HG03432 (cell line): ENCODE measurements at regions not wholly inside any gene's neighbourhood (a gene's known extent, or its start where the extent isn't known, plus 50 kb on each side); places are given as distances from the start of the nearest gene placed in this dataset.
A peak's percentile ranks its signal among the peaks of the same experiment; 100 is the strongest.

Experiments
- ATAC-seq: cut with Tn5 transposase; IDR thresholded peaks from one replicate; pipeline ENCODE4 v1.9.1; 2021; ENCODE audit warnings: mild to moderate bottlenecking, moderate library complexity; ENCODE audit not compliant: unreplicated experiment

DNA sequence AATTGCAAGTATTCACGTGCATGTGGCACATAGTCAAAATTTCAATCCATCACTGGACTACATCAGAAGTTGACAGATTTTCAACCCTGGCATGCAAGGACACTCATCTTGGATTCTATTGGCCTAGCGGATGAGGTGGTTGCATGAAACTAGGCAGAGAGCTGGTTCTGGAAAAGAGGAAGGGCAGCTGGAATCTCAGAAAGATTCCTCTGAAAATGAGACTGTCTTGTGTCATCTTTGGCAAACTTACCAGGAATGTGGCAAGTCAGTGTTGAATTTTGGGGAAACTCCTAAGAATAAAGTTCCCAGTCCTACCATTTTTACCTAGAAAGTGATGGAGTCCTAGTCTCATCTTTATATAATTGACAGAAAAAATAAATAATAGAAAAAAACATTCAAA is 384.3 kb upstream of the NR2F2 start:
- no peak for ATAC-seq

GRCh38 chr15:95946926-95947325 is 383.6 kb upstream of the NR2F2 start:
- ATAC-seq = no peak

- no peak for ATAC-seq
Measured at GRCh38 chr15:95948411-95948810, 382.1 kb upstream of the NR2F2 start.

DNA sequence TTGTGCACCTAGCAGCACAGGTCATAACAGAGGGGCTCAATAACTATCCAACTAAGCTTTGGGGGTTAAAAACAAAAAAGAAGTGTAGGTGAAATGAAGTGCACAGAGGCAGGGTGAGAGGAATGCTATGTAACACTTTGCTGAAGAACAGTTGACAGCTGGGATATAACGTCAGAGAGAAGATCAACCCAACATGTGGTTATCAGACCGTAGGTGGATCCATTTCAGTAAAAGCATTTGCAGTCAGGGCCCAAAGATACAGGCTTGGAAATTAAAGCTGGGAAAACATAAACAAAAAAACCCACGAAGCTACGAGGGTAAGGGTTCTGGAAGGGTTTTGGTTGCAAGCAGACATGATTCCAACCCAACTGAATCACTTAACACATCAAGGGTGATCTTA is 377.5 kb upstream of the NR2F2 start:
- ATAC-seq = no peak

GRCh38 chr15:95957861-95958260 is 372.6 kb upstream of the NR2F2 start:
- no peak for ATAC-seq

DNA sequence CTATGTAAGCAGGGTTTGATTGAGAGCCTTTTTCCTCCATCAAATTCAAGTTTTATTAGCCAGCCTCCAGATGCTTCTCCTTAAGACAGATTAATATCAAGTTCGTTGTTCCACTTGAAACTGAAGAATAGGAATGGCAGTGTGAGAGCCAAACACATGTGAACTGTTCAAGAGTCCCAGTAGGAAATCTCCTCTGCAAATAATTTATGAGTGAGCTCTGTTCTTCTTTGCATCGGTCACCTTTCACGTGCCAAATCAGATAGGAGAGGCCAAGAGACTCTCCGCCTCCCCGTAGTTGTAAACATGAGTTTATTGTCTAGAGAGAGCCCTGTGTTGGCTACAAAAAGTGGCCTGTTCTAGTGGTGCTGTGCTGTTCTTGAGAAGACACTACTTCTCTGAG is 372.1 kb upstream of the NR2F2 start:
- no peak for ATAC-seq

DNA sequence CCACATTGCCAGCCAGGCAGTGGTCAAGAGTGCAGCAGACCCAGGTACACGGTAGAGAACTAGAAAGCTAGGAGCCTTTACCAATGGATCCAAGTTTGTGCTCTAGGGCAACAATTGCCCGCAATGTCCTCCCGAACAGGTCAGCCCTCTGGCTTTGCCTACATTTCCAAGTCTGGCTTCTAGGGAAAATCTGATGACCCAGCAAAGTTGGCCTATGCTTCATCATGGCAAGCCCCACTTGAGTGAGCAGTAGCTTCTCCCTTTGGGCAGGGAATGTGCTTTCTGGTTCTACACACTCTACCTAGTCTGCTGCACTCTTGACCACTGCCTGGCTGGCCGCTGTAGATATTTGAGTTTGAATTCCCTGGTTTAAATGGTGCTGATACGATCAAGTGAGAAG is 361.6 kb upstream of the NR2F2 start:
- no peak for ATAC-seq

GRCh38 chr15:95970326-95970725 is 360.2 kb upstream of the NR2F2 start:
- no peak for ATAC-seq

- ATAC-seq = no peak
Measured at GRCh38 chr15:95972041-95972553, 358.4 kb upstream of the NR2F2 start.

DNA sequence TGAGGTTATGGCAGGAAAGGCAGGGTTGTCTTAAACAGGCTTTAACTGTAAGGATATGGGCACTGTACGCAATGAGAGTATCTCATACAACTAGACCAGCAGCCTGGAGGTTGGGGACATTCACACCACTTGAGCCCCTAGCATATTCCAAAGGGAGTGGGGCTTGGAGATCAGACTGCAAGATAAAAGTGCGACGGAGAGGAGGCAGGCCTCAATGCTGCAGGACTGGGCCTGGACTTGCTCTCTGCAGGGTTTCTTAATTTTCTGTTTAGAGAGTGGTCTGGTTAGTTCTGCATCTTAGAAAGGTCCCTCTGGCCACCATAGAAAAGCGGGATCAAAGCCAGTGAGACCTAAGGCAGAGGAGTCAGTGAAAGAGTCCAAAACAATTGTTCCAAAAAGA is 357.7 kb upstream of the NR2F2 start:
- ATAC-seq = no peak

- peak; percentile 81 for ATAC-seq
Measured at GRCh38 chr15:95973566-95974256, 356.8 kb upstream of the NR2F2 start.

DNA sequence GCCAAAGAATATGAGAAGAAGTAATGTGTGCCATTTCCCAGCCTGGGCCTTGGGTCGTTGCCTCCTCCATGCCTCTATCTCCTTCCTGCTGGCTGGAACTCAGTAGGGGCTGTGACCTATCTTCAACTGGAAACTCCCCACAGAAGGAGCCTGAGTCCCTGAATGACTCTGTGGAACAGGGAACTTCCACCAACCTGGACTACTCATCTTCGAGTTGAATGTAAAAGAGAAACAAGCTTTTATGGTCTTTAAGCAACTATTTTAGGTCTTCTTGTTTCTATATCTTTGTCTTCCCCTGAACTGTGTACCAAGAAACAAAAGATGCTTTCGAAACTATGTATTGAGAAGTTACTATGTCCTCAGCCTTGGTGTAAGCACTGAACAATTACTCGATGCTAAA is 355.3 kb upstream of the NR2F2 start:
- ATAC-seq = peak; percentile 62

DNA sequence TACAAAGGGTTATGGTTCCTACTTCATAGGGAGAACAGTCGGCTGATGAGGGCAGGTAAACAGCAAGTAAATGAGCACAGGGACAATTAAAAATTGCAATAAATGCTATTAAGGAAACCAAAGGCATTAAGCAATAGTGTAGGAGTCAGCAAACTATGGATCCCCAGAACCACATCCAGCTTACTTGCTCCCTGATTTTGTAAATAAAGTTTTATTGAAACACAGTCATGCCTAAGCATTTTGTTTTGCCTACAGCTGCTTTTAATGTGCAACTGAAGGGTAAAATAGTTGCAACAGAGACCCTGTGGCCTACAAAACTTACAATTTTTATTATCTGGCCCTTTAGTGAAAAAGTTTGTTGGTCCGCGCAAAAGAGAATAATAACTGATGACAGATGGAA is 351.2 kb upstream of the NR2F2 start:
- no peak for ATAC-seq

- no peak for ATAC-seq
Measured at GRCh38 chr15:95981209-95981608, 349.3 kb upstream of the NR2F2 start.

GRCh38 chr15:95987299-95987698 is 343.2 kb upstream of the NR2F2 start:
- no peak for ATAC-seq

GRCh38 chr15:95987886-95988573 is 342.5 kb upstream of the NR2F2 start:
- no peak for ATAC-seq

- no peak for ATAC-seq
Measured at GRCh38 chr15:95988574-95988887, 342.0 kb upstream of the NR2F2 start.

DNA sequence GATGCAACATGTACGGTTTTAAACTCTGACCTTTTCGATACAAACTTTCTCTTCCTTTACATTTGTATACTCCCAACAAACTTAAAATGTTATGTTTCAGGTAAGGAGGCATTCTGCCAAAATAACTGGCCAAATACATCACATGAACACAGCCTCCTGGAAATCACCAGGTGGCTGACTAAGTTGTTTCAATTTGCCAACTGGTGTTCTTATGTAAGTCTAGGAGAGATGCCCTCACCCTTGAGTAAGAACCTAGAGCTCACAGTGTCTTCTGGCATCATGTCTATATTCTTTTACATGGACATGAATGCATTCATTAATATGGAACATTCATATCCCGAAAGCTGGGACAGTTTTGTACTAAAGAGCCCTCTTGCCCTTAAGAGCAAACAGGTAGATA is 341.1 kb upstream of the NR2F2 start:
- ATAC-seq = no peak

DNA sequence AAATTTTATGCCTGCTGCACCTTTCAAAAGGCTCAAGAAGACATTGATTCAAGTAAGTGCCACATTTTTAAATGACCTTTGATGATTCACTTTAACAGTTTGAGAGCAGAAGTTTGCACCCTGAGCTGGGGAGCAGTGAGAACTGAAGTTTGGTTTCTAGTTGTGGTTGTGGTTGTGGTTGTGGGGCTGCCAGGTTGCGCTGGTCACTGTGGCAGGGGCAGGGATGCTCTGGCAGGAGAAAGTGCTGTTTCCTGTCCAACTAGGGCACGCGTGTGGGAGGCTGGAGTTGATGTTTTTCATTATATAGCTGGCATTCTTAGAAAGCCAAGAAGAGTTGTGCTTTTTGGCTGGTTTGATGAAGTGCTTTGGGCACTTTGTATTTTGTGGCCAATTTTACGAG is 339.7 kb upstream of the NR2F2 start:
- ATAC-seq = no peak

DNA sequence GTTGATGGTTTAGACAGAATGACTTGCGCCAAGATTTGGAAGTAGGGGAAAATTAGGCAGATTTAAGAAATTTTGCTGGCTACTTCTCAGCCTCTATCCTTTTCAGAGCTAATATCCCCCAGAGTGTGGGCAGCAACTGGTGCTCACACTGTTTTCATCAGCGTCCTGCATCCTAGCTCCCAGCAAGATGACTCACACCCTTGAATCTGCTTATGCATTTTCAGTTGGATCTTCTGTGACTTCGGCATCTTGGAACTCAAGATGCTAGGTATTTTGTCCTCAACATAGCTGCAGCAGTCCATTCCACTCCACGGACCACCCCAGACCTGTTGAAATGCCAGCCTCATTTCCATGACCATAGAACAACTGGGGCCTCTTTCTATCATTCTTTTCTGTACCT is 336.1 kb upstream of the NR2F2 start:
- no peak for ATAC-seq

DNA sequence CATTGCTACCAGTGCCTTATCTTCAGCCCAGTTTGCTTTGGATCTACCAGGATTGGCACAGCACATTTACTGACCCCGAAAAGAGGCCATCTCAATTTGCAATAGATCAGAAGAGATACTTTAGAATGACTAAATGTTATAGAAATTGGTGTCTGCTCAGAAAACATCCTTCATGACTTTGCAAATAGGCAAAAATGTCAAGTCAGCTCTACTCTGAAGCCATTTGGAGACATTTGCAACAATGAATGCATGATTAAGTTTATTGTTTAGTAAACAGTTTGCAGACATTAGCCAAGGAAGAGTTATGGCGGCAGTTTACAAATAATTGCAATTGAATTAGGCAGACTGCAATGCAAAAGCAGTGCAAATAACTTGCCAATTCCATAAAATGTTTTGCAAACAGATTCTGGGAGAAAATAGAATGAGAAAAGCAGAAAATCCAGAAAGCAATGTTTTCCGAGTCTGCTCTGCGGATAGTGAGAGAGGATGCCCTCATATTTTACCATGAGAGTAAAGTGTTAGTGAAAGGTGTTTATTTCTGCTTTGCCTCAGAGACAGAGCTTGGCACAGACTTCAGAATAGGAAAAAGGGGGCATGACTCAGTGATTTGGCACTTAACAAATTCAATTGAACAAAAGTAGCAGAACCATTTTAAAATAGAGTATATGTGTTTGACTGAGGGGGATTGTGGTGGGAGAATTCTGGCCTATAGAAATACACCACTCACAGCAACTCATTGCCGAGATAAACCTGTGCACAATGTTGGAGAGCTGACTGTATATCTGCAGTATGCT is 334.9 kb upstream of the NR2F2 start:
- ATAC-seq = no peak

- ATAC-seq = no peak
Measured at GRCh38 chr15:95996494-95996893, 334.0 kb upstream of the NR2F2 start.
